Choroid plexus epithelial cell (primary cell): ENCODE measurements at regions not wholly inside any gene's neighbourhood (a gene's known extent, or its start where the extent isn't known, plus 50 kb on each side); places are given as distances from the start of the nearest gene placed in this dataset.
A peak's percentile ranks its signal among the peaks of the same experiment; 100 is the strongest.

ENCODE experiments used
- DNase-seq: peaks from one replicate; pipeline ENCODE4 v3.0.0-alpha.2; 2010; ENCODE audit warnings: low read depth
- H3K4me3 ChIP-seq: 2 replicates; pipeline ENCODE4 v1.5.1; 2011; ENCODE audit warnings: low read depth, mild to moderate bottlenecking, control low read depth, low read length, moderate library complexity
- TF ChIP-seq, protein P1 (sequence below): conservative IDR thresholded peaks from 2 replicates; pipeline ENCODE4 v1.5.1; 2011; ENCODE audit warnings: low read depth, mild to moderate bottlenecking, control low read depth, inconsistent platforms, low read length, moderate library complexity

DNA sequence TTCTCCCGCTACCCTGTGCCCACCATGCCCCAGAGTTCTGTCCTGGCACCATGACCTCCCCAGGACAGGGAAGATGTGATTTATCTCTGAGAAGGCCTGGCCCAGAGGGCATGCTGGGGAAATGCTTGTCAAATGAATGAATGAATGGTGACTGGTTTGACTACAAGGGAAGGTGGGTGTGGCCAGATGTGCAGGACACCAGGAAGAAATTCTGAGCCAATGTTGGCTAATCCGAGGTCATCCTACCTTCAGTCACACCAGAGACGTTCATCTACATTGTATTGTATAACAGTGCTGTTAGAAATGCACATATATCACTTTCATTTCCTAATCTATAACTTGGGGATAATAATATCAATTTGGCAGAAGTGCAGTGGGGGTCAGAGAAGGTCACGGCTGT is 138.4 kb downstream of the FAM43A start:
- TF ChIP-seq, protein P1, sequence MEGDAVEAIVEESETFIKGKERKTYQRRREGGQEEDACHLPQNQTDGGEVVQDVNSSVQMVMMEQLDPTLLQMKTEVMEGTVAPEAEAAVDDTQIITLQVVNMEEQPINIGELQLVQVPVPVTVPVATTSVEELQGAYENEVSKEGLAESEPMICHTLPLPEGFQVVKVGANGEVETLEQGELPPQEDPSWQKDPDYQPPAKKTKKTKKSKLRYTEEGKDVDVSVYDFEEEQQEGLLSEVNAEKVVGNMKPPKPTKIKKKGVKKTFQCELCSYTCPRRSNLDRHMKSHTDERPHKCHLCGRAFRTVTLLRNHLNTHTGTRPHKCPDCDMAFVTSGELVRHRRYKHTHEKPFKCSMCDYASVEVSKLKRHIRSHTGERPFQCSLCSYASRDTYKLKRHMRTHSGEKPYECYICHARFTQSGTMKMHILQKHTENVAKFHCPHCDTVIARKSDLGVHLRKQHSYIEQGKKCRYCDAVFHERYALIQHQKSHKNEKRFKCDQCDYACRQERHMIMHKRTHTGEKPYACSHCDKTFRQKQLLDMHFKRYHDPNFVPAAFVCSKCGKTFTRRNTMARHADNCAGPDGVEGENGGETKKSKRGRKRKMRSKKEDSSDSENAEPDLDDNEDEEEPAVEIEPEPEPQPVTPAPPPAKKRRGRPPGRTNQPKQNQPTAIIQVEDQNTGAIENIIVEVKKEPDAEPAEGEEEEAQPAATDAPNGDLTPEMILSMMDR: no peak

DNA sequence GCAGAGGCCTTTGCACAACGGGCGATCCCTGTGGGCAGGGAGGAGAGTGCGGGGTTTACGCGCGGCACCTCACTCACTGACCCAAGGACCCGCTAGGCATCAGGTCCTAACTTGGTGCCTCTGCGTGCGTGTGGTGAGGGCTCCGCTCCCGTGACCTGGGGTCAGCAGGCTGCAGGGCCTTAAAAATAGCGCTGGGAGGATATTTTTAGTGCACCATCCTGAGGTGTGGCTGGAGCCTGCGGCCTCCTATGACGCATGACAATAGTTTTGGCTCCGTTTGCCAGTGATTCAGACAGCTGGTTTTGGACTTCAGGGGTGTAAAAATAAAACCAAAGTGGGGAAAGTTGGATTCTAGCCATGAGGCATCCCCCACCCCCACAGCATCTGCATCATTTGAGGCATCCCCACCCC is 139.0 kb downstream of the FAM43A start:
- TF ChIP-seq, protein P1: no peak
- H3K4me3 ChIP-seq: no peak overlapping the region
- peak; percentile 8 for DNase-seq

More for the DNA sequence above, 138.4 kb downstream of the FAM43A start:
- no peak overlapping the region for H3K4me3 ChIP-seq
- DNase-seq: no peak

DNA sequence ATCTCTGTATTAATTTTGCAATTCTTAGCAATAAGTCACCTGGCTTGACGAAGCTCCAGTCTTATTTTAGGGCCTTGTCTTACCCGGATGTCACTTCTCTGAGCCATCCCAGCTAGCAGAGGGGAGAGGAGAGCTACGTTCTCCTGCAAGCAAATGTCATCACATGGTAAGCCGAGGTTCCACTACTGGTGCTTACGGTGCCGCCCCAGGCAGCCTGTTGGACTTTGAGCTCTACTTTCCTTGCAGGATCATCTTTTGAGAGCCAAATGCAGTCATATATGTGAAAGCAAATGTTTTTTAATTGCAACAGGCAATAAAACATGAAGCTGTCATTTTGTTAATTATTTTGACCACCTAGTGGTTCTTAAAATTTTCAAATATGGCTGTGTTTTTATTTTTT is 140.9 kb downstream of the FAM43A start:
- TF ChIP-seq, protein P1: no peak
- DNase-seq: no peak
- H3K4me3 ChIP-seq: no peak overlapping the region

GRCh38 chr3:194827486-194827885 is 141.8 kb downstream of the FAM43A start:
- TF ChIP-seq, protein P1: no peak
- no peak for DNase-seq
- H3K4me3 ChIP-seq: no peak overlapping the region

DNA sequence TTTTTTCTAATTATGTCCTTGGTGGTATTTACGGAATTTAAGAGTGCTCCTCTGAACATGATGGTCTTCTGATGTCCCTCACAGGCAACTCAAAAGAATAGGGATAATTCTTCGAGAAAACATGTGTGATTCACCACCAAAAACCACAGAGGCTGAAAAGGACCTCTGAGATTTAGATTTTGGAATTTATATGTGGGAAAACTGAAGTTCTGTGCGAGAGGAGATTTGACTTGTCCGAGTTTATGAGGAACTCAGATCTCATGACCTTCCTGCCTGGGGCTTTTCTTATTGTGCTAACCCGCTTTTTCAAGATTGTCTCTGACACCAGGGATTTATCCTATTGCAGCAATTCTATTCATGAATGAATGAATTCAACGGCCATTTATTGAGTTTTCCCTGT is 142.4 kb downstream of the FAM43A start:
- no peak overlapping the region for H3K4me3 ChIP-seq
- DNase-seq: no peak
- TF ChIP-seq, protein P1: no peak

DNA sequence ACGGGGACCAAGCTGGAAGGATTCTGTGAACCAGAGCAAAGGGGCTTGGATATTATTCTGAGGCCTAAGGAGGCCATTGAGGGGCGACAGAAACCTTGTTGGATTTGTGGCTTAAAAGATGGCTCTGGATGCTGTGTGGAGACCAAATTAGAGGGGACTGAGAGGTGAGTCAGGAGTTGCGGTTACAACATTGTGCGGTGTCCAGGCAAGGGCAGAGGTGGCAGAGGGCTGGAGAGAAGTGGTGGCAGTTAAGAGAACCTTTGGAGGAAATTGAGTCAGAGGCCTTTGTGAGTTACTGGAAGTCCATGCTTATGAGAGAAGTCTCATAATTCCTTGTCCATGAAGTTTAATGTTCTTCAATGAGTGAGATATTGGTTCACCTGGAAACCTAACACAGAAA is 143.2 kb downstream of the FAM43A start:
- H3K4me3 ChIP-seq: no peak overlapping the region
- no peak for DNase-seq
- TF ChIP-seq, protein P1: no peak

DNA sequence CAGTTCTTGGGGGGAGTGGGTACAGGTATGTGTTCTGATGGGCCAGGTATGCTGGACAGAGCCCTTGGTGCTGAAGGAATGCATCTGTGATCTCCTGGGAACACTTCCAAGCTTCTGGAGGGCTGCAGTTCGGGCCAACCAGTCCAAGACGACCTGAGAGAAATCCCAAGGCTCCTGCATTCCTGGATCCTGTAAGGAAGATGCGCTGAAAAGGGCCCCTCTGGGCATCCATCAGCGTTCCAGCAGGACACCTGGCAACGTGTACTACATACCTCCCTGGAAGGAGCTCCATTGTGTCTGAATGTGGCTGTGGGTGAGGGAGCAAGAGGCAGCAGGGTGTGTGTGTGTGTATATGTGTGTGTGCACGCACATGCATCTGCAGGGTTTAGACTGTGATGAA is 144.7 kb downstream of the FAM43A start:
- TF ChIP-seq, protein P1: no peak

More for the DNA sequence above, 144.7 kb downstream of the FAM43A start:
- H3K4me3 ChIP-seq: no peak overlapping the region
- no peak for DNase-seq
